PC-3 (cell line): ENCODE measurements at regions not wholly inside any gene's neighbourhood (a gene's known extent, or its start where the extent isn't known, plus 50 kb on each side); places are given as distances from the start of the nearest gene placed in this dataset.
"Not testable (repeated sequence)": the region's sequence is repeated elsewhere in the genome, so short reads cannot be mapped to it uniquely, and the experiment has no call there.

ENCODE experiments used
- ATAC-seq: fragments of 200-7000 bp; cut with Tn5 transposase; 2 replicates; pipeline ENCODE4 v1.9.1; 2020; ENCODE audit warnings: mild to moderate bottlenecking, moderate library complexity
- BruUV-seq: library from RNA; stranded (reverse); fragments of 400-500 nt; replicated peaks from 2 replicates; lab custom pipeline; 2021; lab: Mats Ljungman, UMichigan
- CTCF ChIA-PET: fragments of 300-600 bp; sonication (Branson Sonifier 250); formaldehyde crosslinking; loops from one replicate; lab custom pipeline; 2022; ENCODE audit warnings: antibody characterized with exemption; lab: Charles Lee
- POLR2A ChIA-PET: fragments of 300-600 bp; sonication (Branson Sonifier 250); formaldehyde crosslinking; loops from one replicate; lab custom pipeline; 2022; ENCODE audit warnings: antibody characterized with exemption; ENCODE audit not compliant: unreplicated experiment; lab: Charles Lee
- DNase-seq: peaks from one replicate; pipeline ENCODE4 v3.0.0-alpha.2; 2015
- H2AFZ ChIP-seq: fragments of 300-600 bp; sonication (generic); 2 replicates; pipeline ENCODE4 v1.6.0; 2016; ENCODE audit warnings: antibody characterized with exemption, low read length
- H3F3A ChIP-seq: fragments of 300-600 bp; sonication (generic); one replicate; pipeline ENCODE4 v1.6.0; 2017; ENCODE audit warnings: antibody characterized with exemption, low read length, control low read depth, mild to moderate bottlenecking; ENCODE audit not compliant: unreplicated experiment
- H3K27ac ChIP-seq: fragments of 300-600 bp; sonication (generic); 2 replicates; pipeline ENCODE4 v1.5.1; 2016; ENCODE audit warnings: mild to moderate bottlenecking, low read length
- H3K27me3 ChIP-seq: fragments of 300-600 bp; sonication (generic); 2 replicates; pipeline ENCODE4 v1.6.1; 2016; ENCODE audit warnings: low read length, mixed read lengths
- H3K36me3 ChIP-seq: fragments of 300-600 bp; sonication (generic); 2 replicates; pipeline ENCODE4 v1.6.1; 2016; ENCODE audit warnings: low read depth, mixed run types, low read length, mixed read lengths
- H3K4me1 ChIP-seq: fragments of 300-600 bp; sonication (generic); 2 replicates; pipeline ENCODE4 v1.5.1; 2016; ENCODE audit warnings: low read length; ENCODE audit not compliant: insufficient read depth
- H3K4me2 ChIP-seq: fragments of 300-600 bp; sonication (generic); 2 replicates; pipeline ENCODE4 v1.6.0; 2016; ENCODE audit warnings: low read length
- H3K4me3 ChIP-seq: fragments of 300-600 bp; sonication (generic); 2 replicates; pipeline ENCODE4 v1.5.1; 2016; ENCODE audit warnings: mild to moderate bottlenecking, low read length, mixed read lengths
- H3K79me2 ChIP-seq: fragments of 300-600 bp; sonication (generic); 2 replicates; pipeline ENCODE4 v1.6.1; 2017; ENCODE audit warnings: low read length, mixed read lengths
- H3K9ac ChIP-seq: fragments of 300-600 bp; sonication (generic); 2 replicates; pipeline ENCODE4 v1.6.0; 2016; ENCODE audit warnings: mild to moderate bottlenecking, low read length
- H3K9me2 ChIP-seq: fragments of 300-600 bp; sonication (generic); replicated peaks from 2 replicates; pipeline ENCODE4 v1.6.1; 2016; ENCODE audit warnings: mixed run types, low read length, mixed read lengths
- H3K9me3 ChIP-seq: fragments of 300-600 bp; sonication (generic); 2 replicates; pipeline ENCODE4 v1.6.1; 2016; ENCODE audit warnings: low read length, mixed read lengths
- H4K20me1 ChIP-seq: fragments of 300-600 bp; sonication (generic); 2 replicates; pipeline ENCODE4 v1.6.1; 2016; ENCODE audit warnings: low read length, mixed read lengths
- EZH2 ChIP-seq: fragments of 300-600 bp; sonication (generic); IDR thresholded peaks from one replicate; pipeline ENCODE4 v1.6.1; 2017; ENCODE audit warnings: antibody characterized with exemption, mild to moderate bottlenecking, low read length; ENCODE audit not compliant: unreplicated experiment
- EZH2phosphoT487 ChIP-seq: fragments of 300-600 bp; sonication (generic); IDR thresholded peaks from 2 replicates; pipeline ENCODE4 v1.6.1; 2018; ENCODE audit warnings: mild to moderate bottlenecking, antibody characterized with exemption, low read length, borderline replicate concordance
- intact Hi-C: fragments of 100-400 bp; cut with micrococcal nuclease; formaldehyde crosslinking; loops from 2 replicates; pipeline ENCODE4 v1.9.0; 2023
- TF ChIP-seq, protein P1 (sequence below): fragments of 300-600 bp; sonication (generic); conservative IDR thresholded peaks from 2 replicates; pipeline ENCODE4 v1.5.1; 2017; ENCODE audit warnings: antibody characterized with exemption, low read depth, mild to moderate bottlenecking, low read length

DNA sequence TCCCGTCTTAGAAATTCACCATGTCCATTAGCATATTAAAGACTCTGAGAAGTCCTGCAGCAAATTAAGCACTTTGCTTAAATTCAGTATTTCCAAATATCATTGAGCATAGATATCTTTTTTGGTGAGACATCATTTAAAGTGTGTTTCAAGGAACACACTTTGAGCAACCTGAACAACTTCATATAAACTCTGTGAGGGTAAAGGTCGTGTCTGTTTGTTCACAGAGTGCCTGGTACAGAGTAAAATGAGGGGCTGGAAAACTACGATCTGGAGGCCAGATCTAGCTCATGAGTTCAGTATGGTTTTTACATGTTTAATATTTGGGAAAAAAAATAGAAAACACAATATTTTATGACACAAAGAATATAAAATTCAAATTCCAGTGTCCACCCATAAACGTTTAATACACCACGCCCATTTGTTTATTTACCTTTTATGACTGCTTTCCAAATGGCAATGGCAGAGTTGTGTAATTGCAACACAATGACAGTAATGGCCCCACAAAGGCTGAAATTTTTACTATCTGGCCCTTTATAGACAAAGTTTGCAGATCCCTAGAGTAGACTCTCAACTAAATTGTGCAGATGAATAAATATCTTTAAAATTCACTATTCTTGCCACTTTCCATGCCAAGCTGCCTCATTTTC is 67.4 kb downstream of the SNTN start:
- Histone ChIP-seq H3K79me2 (no peaks in the 10 kb centered on the region), H3K4me1 (no peaks in the 10 kb centered on the region), H3K4me2 (no peak overlapping the region), H4K20me1 (no peaks in the 10 kb centered on the region), H2AFZ (no peak overlapping the region), H3K36me3 (no peaks in the 10 kb centered on the region), H3K4me3 (no peak overlapping the region), H3K27me3 (no peaks in the 10 kb centered on the region), H3K9me3 (no peaks in the 10 kb centered on the region), H3K9ac (no peak overlapping the region), H3F3A (no peaks in the 10 kb centered on the region), H3K9me2 (no peaks in the 10 kb centered on the region), H3K27ac (no peak overlapping the region)
- no peak for TF ChIP-seq EZH2phosphoT487
- TF ChIP-seq, protein P1, sequence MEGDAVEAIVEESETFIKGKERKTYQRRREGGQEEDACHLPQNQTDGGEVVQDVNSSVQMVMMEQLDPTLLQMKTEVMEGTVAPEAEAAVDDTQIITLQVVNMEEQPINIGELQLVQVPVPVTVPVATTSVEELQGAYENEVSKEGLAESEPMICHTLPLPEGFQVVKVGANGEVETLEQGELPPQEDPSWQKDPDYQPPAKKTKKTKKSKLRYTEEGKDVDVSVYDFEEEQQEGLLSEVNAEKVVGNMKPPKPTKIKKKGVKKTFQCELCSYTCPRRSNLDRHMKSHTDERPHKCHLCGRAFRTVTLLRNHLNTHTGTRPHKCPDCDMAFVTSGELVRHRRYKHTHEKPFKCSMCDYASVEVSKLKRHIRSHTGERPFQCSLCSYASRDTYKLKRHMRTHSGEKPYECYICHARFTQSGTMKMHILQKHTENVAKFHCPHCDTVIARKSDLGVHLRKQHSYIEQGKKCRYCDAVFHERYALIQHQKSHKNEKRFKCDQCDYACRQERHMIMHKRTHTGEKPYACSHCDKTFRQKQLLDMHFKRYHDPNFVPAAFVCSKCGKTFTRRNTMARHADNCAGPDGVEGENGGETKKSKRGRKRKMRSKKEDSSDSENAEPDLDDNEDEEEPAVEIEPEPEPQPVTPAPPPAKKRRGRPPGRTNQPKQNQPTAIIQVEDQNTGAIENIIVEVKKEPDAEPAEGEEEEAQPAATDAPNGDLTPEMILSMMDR, result no peak
- ChIA-PET POLR2A (no interaction called here), CTCF (no interaction called here)
- intact Hi-C loops, result no loop called here
- no peak for ATAC-seq
- no TSS peak for BruUV-seq
- no peak for DNase-seq

DNA sequence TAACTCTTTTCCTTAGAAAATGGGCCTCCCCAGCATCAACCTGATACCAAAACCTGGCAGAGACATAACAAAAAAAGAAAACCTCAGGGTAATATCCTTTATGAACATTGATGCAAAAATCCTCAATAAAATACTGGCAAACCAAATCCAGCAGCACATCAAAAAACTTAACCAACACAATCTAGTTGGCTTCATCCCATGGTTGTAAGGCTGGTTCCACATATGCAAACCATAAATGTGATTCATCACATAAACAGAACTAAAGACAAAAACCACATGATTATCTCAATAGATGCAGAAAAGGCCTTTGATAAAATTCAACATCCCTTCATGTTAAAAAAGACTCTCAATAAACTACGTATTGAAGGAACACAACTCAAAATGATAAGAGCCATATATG is 68.5 kb downstream of the SNTN start:
- H3K4me3 ChIP-seq, H3K9ac ChIP-seq, H2AFZ ChIP-seq, H3F3A ChIP-seq, CTCF ChIA-PET, ATAC-seq, H4K20me1 ChIP-seq, H3K9me3 ChIP-seq, DNase-seq, H3K27me3 ChIP-seq, H3K27ac ChIP-seq, H3K79me2 ChIP-seq, POLR2A ChIA-PET, H3K36me3 ChIP-seq, intact Hi-C loops, H3K4me1 ChIP-seq, H3K4me2 ChIP-seq, BruUV-seq, H3K9me2 ChIP-seq: not testable (repeated sequence)

DNA sequence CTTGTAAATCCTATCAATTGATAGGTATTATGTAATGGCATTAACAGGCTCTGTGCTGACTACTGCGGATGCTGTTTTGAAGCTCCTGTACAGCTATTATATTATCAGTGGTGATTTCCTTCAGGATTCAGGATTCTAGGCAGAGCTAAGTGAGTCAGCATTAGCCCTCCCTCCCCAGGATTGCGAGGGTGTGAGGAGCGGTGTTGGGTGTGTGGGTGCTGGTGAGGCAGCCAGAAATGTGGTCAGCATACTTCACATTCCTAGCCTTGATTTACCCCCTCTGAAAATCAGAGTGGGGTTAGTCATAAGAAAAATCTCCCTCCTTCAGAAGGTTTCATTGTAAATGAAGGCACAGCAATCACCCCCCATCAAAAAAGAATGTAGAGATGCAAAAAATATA is 72.5 kb downstream of the SNTN start:
- H2AFZ ChIP-seq, result no peak overlapping the region
- no peaks in the 10 kb centered on the region for H3K79me2 ChIP-seq
- no peaks in the 10 kb centered on the region for H3K9me2 ChIP-seq
- no peaks in the 10 kb centered on the region for H4K20me1 ChIP-seq
- POLR2A ChIA-PET, result no interaction called here
- H3K9ac ChIP-seq, result no peak overlapping the region
- ATAC-seq (no peak), DNase-seq (no peak)
- H3K4me1 ChIP-seq, result no peaks in the 10 kb centered on the region
- no peaks in the 10 kb centered on the region for H3K36me3 ChIP-seq
- BruUV-seq, result no TSS peak
- no peak overlapping the region for H3K4me2 ChIP-seq
- no peaks in the 10 kb centered on the region for H3F3A ChIP-seq
- TF ChIP-seq EZH2phosphoT487 (no peak), EZH2 (no peak)
- TF ChIP-seq, protein P1, result no peak
- intact Hi-C loops, result no loop called here
- no peaks in the 10 kb centered on the region for H3K9me3 ChIP-seq
- H3K27ac ChIP-seq, result no peak overlapping the region
- CTCF ChIA-PET, result no interaction called here
- no peak overlapping the region for H3K4me3 ChIP-seq
- no peaks in the 10 kb centered on the region for H3K27me3 ChIP-seq
